HL-60 (cell line): ENCODE measurements at regions not wholly inside any gene's neighbourhood (a gene's known extent, or its start where the extent isn't known, plus 50 kb on each side); places are given as distances from the start of the nearest gene placed in this dataset.

Source experiments
- DNase-seq, 2 experiments: peaks; one replicate each; pipeline ENCODE4 v3.0.0-alpha.2; 2010 to 2020; ENCODE audit warnings: low read depth in 1 of 2, low spot score in 1 of 2
- H3K27ac ChIP-seq: fragments of 250-450 bp; sonication (Bioruptor Pico); replicated peaks from 2 replicates; pipeline ENCODE4 v1.5.1; 2020; ENCODE audit warnings: mild to moderate bottlenecking, moderate library complexity
- H3K27me3 ChIP-seq: fragments of 250-450 bp; sonication (Bioruptor Pico); 2 replicates; pipeline ENCODE4 v1.5.1; 2021; ENCODE audit warnings: mild to moderate bottlenecking, moderate library complexity; ENCODE audit not compliant: insufficient read depth, poor library complexity, severe bottlenecking
- H3K4me3 ChIP-seq: replicated peaks from 2 replicates; pipeline ENCODE4 v1.5.1; 2011; ENCODE audit warnings: mild to moderate bottlenecking, control low read depth, low read length; ENCODE audit not compliant: insufficient read depth
- CTCF ChIP-seq: IDR thresholded peaks from one replicate; pipeline ENCODE4 v1.5.1; 2011; ENCODE audit warnings: low read length, control low read depth, inconsistent platforms; ENCODE audit not compliant: insufficient read depth
- GABPA ChIP-seq: IDR thresholded peaks from 2 replicates; pipeline ENCODE4 v1.6.1; 2012; ENCODE audit warnings: low read depth
- POLR2AphosphoS5 ChIP-seq: IDR thresholded peaks from 2 replicates; pipeline ENCODE4 v1.6.1; 2012; ENCODE audit warnings: low read depth
- REST ChIP-seq: IDR thresholded peaks from 2 replicates; pipeline ENCODE4 v1.6.1; 2012; ENCODE audit warnings: low read depth; ENCODE audit not compliant: insufficient replicate concordance
- SPI1 ChIP-seq: IDR thresholded peaks from 2 replicates; pipeline ENCODE4 v1.6.1; 2012; ENCODE audit warnings: low read depth, mild to moderate bottlenecking, borderline replicate concordance

- no peak for TF ChIP-seq POLR2AphosphoS5
- TF ChIP-seq CTCF: no peak
- TF ChIP-seq GABPA: no peak
- TF ChIP-seq SPI1: no peak
- no peak for TF ChIP-seq REST
- DNase-seq: no peak
- Histone ChIP-seq H3K27ac (no peak overlapping the region), H3K4me3 (no peak overlapping the region), H3K27me3 (no peaks in the 10 kb centered on the region)
These were observed 70.4 kb upstream of the PDZRN3 start for GRCh38 chr3:73694983-73695757.

- no peak for TF ChIP-seq POLR2AphosphoS5
- no peak for TF ChIP-seq REST
- no peak for TF ChIP-seq GABPA
- no peak for TF ChIP-seq SPI1
- no peak for TF ChIP-seq CTCF
- Histone ChIP-seq H3K27ac (no peak overlapping the region), H3K27me3 (no peaks in the 10 kb centered on the region)
These were observed 62.6 kb upstream of the PDZRN3 start for GRCh38 chr3:73687106-73688004.

GRCh38 chr3:73685061-73685460, 60.3 kb upstream of the PDZRN3 start:
- Histone ChIP-seq H3K27ac (no peak overlapping the region), H3K4me3 (no peak overlapping the region), H3K27me3 (no peaks in the 10 kb centered on the region)
- no peak for DNase-seq
- TF ChIP-seq SPI1: peak; percentile 51; the same call in 1 of the 2 replicates
- TF ChIP-seq POLR2AphosphoS5: no peak

More at GRCh38 chr3:73687106-73688004, 62.6 kb upstream of the PDZRN3 start:
- DNase-seq: no peak
- no peak overlapping the region for H3K4me3 ChIP-seq

- DNase-seq: no peak
These were observed 59.0 kb upstream of the PDZRN3 start for GRCh38 chr3:73683706-73684105.

More at GRCh38 chr3:73683706-73684105, 59.0 kb upstream of the PDZRN3 start:
- Histone ChIP-seq H3K4me3 (no peak overlapping the region), H3K27me3 (no peaks in the 10 kb centered on the region), H3K27ac (no peak overlapping the region)
- TF ChIP-seq REST (no peak), SPI1 (no peak), CTCF (no peak), GABPA (no peak), POLR2AphosphoS5 (no peak)
